ENCODE measurements at regions not wholly inside any gene's neighbourhood (a gene's known extent, or its start where the extent isn't known, plus 50 kb on each side); places are given as distances from the start of the nearest gene placed in this dataset.

DNA sequence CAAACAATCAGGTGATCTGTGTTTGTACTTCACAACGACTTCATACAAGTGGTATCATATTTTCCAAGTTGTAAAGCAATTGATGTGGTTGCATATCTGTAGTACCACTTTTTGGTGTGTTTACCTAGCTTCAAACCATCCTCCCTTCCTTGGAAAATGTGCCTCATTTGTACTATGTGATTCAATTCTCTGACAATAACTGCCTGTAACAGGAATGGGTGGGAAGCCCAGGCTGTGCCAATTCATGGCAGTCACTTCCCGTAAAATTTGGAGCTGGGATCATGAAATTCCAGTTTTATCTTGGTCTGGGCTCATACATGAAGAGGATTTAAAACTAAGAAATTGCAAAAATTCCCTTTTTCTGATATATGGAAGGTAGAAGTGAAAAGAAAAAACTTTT is 250.1 kb downstream of the DIO2 start:
- no peak for DNase-seq

DNA sequence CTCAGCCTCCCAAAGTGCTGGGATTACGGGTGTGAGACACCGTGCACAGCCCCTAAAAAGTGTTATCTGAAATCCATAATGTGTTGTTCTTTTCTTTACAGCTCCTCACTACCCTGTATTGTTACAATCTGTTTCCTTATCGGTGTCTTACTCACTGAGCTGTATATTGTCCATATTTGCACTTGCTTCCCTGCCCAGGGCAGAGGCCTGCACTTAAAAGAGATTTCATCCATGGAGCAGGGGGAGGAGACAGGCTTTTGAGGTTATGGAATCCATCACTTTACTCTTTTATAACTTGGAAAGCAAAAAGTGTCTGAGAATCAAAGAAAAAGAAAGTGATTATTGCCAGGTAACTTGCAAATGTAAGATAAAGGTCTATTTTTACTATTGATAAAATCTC is 251.0 kb downstream of the DIO2 start:
- no peak for DNase-seq

DNA sequence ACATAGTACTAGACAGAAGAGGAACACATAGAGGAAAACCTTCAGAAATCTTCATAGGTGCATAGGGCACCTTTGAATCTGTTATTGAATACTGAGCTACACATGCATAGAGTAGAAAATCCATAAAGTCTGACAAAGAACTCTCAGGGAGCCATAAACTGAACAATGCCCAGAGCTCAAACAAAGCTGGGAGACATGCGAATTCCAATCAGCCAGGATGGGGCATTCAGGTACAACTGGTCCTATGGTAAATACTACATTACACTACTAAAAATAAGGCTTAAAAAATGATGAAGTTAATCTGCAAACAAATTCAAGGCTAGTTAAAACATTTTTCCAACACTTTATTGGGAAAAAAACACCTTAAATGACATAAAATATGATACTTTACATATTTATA is 259.7 kb downstream of the DIO2 start:
- no peak for DNase-seq

DNA sequence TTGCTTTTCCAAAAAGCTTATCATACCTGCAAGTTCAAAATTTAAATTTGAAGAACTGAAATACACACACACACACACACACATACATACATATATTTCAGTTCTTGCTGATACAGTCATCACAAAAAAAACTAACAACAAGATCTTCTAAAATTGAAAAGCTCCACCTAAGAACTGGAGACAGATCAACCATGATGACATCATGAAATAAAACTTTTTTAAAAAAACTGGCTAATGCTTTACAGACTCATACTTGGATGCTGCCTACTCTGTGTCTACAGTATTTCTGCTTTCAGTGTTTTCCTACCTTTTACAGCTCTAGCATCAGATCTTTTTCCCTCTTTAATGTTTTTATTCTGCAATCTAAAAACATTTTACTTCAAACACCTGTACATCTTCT is 261.4 kb downstream of the DIO2 start:
- no peak for DNase-seq

DNA sequence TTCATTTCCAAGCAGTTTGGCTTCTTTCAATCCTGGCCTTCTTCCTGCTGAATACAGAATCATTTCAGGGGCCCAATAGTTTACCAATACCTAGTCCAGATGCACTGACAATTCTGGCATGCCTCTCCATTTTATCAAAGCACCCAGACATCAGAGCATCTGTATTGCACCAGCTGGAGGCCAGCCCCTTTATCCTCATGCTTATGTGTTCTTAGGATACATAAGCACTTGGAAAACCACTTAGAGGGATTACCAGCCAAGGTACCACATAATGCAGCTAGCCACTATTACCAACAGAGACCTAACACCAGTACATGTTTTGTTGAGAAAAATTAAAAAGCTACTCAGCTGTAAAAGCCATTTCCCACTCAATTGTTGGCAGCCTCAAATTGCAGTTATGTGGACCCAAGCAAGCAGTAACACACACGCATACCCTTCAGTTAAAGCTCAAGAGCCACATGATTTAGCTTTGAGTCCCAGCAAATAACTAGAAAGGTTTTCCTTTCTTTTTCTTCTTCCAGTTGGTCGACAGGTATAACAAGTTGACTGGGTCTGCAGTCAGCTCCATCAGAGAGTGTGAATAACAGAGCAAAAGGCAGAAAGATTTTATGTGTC is 263.8 kb downstream of the DIO2 start:
- DNase-seq = no peak

DNA sequence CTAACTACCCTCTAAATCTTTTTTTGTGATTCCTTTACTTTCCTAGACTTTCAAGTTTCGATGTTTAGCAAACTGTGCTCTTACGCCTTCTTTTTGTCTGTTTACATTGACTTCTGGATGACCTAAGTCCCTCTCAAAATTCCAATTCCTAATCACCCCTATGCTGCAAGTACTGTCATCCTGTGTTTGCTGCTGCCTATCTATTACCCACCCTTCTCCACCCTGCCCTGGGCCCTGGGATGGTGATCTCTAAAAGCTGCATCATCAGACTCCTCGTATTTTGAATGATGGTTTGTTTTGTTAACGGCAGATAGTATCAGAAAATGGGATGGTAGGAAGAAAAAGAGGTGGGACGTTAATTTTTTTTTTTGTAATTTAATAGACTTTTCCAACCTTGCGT is 272.1 kb downstream of the DIO2 start:
- DNase-seq = no peak

DNA sequence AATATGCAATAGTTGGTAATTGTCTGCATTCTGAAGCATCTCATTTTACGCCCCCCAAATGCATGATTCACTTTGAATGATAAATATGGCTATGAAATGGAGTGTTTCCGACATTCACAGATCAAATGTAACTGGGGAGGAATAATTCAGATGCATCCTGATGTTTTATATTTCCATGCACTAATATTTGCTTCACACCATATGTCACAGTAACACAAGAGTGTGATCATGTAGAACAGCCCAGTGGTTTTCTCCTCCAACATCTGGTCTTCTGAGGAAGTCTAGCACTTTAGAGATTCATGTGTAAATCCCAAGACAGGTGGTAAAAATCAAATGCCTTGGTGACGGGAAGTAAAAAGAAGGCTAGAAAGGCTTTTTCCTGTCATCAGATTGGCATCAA is 273.1 kb downstream of the DIO2 start:
- no peak for DNase-seq

DNA sequence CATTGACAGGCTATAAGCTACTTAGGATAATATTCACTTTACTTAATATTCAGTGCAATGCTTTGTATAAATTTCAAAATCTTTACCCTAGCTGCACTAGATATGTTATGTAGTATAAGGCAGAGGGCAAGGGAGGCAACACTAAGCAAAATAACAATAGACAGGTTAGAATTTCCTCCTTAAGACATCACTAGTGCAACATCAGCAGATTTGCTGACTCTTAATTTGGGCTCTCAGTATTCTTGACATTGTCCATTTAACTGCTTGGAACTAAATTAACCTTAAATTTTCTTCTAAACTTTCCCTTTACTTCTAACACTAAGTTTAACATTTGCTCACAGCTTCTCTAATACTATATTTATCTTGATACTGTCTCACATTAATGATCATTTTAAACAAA is 273.9 kb downstream of the DIO2 start:
- DNase-seq = no peak

DNA sequence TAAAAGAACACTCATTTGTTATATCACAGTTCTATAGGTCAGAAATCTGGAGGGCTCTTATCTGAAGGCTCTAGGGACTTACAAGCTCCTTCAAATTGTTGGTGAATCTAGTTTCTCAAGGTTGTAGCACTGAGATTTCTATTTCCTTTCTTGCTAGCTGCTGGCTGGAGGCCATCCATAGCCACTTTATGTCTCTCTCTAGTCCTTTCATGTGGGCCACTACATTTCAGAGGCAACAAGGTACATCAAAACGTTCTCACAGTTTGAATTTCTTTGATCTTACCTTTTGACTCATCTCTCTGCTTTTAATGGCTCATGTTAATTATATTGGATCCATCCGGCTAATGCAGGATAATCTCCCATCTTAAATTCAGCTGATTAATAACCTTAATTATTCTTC is 286.8 kb downstream of the DIO2 start:
- DNase-seq = no peak

DNA sequence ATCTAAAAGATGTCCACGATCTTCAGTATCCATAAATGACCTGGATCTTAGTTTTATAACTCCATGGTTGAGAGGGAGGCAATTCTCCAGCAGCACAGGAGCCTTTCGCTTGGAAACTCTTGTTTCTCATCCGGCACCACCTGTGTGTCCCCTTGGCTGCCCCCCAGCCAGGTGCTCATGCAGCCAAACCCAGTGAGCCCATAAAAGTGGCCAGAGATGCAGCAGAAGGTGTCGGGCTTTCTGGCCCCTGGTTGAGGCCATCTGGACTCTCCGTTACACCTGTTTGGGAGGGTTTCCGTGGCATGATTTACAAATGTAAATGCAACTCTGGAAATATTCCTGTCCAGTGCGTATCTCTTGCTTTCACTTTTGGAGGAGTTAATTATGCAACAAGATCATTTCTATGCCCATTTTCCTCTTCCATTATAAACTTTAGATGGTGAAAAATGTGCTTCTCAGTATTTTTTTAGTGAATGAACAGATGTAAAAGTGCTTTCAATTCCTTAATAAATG is 291.1 kb downstream of the DIO2 start:
- DNase-seq = no peak

Measured in skin of body (tissue), 1 donor.